Stimulated activated effector memory CD8-positive, alpha-beta T cell treated with anti-CD3 and anti-CD28 coated beads, Interleukin-12 subunit alpha, Interleukin-12 subunit beta, amount 100 ng/mL, for 72 hours (primary cell): ENCODE measurements at regions not wholly inside any gene's neighbourhood (a gene's known extent, or its start where the extent isn't known, plus 50 kb on each side); places are given as distances from the start of the nearest gene placed in this dataset.
"Not testable (repeated sequence)": the region's sequence is repeated elsewhere in the genome, so short reads cannot be mapped to it uniquely, and the experiment has no call there.

Experiments
- ATAC-seq: fragments of 150-1000 bp; cut with Tn5 transposase; 2 replicates; pipeline ENCODE4 v1.10.0; 2021
- DNase-seq, 2 donors: peaks; one replicate each; pipeline ENCODE4 v3.0.0; 2021 to 2022; ENCODE audit warnings: low spot score in 2 of 2
- H3K27ac Mint-ChIP-seq: one replicate; pipeline ENCODE4 v1.8.0; 2022; ENCODE audit warnings: mild to moderate bottlenecking, mixed read lengths
- H3K36me3 Mint-ChIP-seq: one replicate; pipeline ENCODE4 v1.8.0; 2022; ENCODE audit warnings: mild to moderate bottlenecking, mixed read lengths
- H3K4me1 Mint-ChIP-seq: one replicate; pipeline ENCODE4 v1.8.0; 2022; ENCODE audit warnings: mixed read lengths
- H3K4me3 Mint-ChIP-seq: one replicate; pipeline ENCODE4 v1.8.0; 2022; ENCODE audit warnings: mild to moderate bottlenecking, mixed read lengths
- H3K9me3 Mint-ChIP-seq: one replicate; pipeline ENCODE4 v1.8.0; 2022; ENCODE audit warnings: mixed read lengths

DNA sequence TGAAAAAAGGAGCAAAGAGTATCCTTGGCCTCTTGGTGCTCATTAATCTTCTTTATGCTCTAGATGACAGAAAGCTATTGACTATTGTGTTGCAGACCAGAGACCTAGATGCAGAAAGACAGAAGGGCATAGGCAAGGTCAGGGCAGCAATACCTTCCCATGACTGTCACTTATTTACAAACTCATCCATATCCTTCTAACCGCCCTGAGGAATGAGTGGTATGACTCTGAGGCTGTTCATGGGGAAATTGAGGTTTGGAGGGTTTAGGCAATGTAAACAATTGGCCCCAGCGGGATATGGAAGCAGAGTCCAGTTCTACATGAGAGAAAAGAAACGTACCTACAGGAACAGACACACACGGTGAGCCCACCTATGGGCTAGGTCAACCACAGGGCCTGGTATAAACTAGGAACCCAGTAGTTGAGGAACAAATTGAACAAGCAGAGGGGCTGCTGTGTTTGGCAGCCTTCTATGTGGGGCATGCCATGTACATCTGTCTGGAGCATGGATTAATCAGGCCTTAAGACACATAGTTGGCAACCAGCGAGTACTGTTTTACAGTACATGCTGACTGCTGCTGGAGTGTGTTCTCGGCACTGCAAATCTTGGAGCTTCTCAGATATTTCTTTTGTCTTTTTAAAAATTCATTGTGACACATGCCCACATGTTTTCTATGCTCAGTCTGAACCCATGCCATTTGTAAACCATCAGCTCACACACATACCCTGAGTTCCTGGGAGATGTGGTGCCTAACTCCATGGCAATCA, 159.7 kb upstream of the NTF3 start:
- DNase-seq (no peak), ATAC-seq (no peak)
- Mint-ChIP-seq H3K4me1 (no peaks in the 10 kb centered on the region), H3K27ac (no peak overlapping the region), H3K9me3 (no peaks in the 10 kb centered on the region), H3K4me3 (no peak overlapping the region), H3K36me3 (no peaks in the 10 kb centered on the region)

DNA sequence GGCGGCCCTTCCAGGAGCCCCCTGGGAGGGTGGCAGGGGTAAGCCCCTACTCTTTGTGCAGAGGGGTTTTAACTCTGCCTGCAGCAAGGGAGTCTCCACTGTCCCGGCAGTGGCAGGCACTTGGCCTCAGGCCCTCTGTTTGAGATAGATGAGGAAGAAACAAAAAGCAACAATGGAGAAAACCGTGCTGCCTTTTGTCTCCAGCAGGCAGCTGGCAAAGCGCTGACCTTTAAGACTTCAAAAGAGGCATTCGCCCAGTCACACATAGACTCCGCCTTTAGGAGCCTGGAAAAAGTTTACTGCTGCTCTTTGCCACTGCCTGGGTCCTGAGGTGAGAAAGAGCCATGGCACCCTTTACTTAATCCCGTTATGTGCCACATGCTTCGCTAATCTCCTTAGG, 158.2 kb upstream of the NTF3 start:
- Mint-ChIP-seq H3K9me3 (no peaks in the 10 kb centered on the region), H3K27ac (no peak overlapping the region), H3K36me3 (no peaks in the 10 kb centered on the region), H3K4me3 (no peak overlapping the region), H3K4me1 (no peaks in the 10 kb centered on the region)
- DNase-seq, result no peak
- ATAC-seq, result no peak

DNA sequence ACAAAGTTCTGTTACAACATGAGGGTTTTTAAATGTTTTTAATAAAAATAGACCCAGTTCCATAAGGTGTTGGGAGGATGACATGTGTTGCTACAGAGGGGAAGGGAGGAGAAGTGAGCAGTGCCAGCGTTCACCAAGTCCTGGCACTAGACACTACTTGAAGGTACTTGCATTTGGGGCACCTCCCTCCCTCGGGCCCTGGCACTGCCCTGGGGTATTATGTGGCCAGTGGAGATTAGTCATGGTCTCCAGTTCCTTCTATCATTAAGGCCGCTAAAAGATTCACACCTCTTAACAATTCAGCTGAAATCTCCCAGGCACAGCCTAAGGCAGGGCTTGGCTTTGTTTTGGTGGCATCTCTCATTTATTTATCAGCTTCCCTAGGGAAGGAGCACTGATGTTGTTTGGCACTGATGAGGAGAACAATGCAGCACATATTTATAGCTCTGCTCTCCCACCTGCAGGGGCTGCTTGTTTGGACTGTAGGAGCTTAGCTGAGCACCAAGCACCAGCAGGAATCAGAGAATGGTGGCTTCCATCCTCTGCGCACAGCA, 155.5 kb upstream of the NTF3 start:
- no peaks in the 10 kb centered on the region for H3K36me3 Mint-ChIP-seq
- no peak overlapping the region for H3K27ac Mint-ChIP-seq
- no peak for ATAC-seq
- no peaks in the 10 kb centered on the region for H3K4me1 Mint-ChIP-seq
- H3K9me3 Mint-ChIP-seq, result no peaks in the 10 kb centered on the region
- no peak for DNase-seq
- no peak overlapping the region for H3K4me3 Mint-ChIP-seq

DNA sequence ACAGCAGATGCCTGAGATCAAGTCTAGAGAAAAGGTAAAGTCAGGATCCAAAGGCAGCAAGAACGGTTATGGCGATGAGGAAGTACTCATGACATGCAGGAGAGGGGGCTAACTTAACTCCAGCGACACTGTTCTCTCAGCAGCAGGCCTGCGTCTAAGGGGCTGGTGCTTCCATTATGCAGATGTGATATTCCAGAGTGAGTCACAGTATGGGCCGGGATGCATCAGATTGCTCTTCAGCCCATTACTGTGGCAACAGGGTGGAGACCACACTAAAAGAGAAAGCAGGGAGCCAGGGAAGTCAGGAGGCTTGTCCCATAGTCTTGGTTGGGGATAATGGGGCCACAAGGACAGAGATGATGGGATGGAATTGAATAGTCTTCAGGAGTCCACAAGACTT, 151.8 kb upstream of the NTF3 start:
- ATAC-seq, result no peak

DNA sequence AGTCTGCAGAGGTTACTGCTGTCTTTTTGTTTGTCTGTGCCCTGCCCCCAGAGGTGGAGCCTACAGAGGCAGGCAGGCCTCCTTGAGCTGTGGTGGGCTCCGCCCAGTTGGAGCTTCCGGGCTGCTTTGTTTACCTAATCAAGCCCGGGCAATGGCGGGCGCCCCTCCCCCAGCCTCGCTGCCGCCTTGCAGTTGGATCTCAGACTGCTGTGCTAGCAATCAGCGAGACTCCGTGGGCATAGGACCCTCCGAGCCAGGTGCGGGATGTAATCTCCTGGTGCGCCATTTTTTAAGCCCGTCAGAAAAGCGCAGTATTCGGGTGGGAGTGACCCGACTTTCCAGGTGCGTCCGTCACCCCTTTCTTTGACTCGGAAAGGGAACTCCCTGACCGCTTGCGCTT, 141.5 kb upstream of the NTF3 start:
- H3K27ac Mint-ChIP-seq, H3K4me1 Mint-ChIP-seq, DNase-seq, ATAC-seq, H3K36me3 Mint-ChIP-seq, H3K9me3 Mint-ChIP-seq, H3K4me3 Mint-ChIP-seq: not testable (repeated sequence)

More for the DNA sequence above, 151.8 kb upstream of the NTF3 start:
- Mint-ChIP-seq H3K36me3 (no peaks in the 10 kb centered on the region), H3K4me3 (no peak overlapping the region), H3K27ac (no peak overlapping the region), H3K4me1 (no peaks in the 10 kb centered on the region), H3K9me3 (peaks cover 3% of the 10 kb centered on the region)
- DNase-seq, result no peak

DNA sequence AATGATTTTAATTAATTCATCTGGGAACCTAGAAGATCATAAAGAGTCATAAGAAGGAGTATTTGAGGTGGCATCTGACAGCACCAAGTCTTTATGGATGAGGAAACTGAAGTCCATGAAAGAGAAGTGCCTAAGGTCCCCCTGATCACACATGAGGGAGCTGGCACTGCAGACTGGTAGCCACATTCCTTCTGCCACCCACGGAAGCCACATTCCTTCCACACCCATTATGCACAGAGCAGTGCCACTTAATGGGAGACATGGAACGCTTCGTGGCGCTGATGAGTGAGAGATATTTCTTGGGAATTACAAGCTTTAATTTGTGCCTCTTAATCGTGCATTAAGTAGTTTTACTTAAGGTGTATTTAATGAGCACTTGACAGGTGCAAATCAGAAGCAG, 139.3 kb upstream of the NTF3 start:
- Mint-ChIP-seq H3K4me3 (no peak overlapping the region), H3K27ac (no peak overlapping the region), H3K36me3 (no peaks in the 10 kb centered on the region), H3K4me1 (no peaks in the 10 kb centered on the region), H3K9me3 (peaks cover 3% of the 10 kb centered on the region)
- DNase-seq, result no peak
- ATAC-seq, result no peak

DNA sequence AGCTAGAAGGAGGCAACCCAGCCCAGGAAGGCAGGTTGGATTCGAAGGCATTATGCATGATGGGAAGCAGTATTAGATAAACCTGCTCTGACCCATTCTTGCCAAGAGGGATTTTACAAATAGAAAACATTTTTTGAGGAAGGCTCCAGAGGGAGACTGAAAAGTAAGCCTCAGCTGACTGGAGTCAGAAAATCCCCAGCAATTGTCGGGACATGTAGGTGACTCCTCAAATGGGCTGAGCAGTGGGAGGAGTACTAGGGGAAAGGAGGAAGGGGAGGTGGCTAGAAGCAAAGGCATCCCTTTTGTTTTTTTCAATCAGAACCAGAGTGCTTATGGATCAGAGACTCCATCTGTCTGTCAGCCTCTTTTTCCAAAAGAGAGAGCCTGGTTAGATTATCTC, 138.1 kb upstream of the NTF3 start:
- ATAC-seq, result no peak
- DNase-seq, result no peak
- Mint-ChIP-seq H3K4me3 (no peak overlapping the region), H3K9me3 (peaks cover 3% of the 10 kb centered on the region), H3K27ac (no peak overlapping the region), H3K4me1 (no peaks in the 10 kb centered on the region), H3K36me3 (no peaks in the 10 kb centered on the region)

DNA sequence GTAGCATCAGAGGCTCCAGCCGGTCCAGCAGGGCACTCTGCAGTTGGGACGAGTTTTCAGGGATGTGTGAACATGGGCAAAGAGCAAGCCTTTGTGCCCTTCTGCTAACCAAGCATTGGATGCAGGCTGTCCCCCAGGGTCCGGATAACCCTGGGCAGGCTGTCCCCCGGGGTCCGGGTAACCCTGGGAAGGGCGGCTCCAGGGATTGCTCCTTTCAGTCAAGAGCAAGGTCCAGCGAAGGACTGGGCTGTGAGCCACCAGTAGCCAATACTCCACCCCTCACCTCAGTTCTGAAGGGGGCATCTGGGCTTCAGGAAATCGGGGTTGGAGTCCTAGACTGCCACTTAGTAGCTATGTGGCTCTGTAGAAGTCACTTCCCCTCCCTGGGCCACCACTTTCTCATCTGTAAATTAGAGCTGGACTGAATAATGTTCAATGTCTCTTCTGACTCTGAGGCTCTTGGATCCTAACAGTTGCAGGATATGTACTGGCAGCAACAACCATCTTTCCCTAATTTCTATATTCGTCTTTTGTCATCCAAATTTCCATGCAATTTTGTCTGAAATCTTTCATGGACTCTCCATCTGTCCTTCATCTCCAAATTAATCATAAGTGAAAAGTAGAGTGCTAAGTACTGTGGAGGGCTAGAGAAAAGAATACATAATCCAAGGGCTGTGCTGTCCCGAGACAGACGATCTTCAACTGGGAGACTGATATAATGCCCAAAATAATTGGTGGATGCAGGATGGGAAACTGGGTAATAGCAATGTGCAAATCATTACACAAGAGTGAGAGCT, 137.4 kb upstream of the NTF3 start:
- Mint-ChIP-seq H3K36me3 (no peaks in the 10 kb centered on the region), H3K27ac (no peak overlapping the region), H3K4me1 (no peaks in the 10 kb centered on the region), H3K4me3 (no peak overlapping the region), H3K9me3 (peaks cover 3% of the 10 kb centered on the region)
- ATAC-seq (no peak), DNase-seq (no peak)

DNA sequence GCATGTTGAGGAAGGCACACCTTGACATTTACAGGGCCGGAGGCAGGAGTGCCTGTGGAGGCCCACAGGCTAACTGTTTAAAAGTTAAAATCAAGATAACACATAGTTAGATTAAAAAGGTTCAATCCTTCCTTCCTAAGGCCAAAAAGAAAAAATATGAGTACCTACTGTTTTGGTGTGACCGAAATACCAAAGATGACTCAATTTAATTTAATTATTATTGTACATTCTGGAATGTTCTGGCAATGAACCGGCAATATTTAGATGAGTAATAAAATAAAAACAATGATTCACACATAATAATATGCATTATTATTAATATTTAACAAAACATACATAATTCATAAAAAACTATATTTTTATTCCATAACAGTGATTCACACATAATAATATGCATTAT, 136.8 kb upstream of the NTF3 start:
- no peaks in the 10 kb centered on the region for H3K36me3 Mint-ChIP-seq
- no peak for ATAC-seq
- H3K9me3 Mint-ChIP-seq, result peaks cover 3% of the 10 kb centered on the region
- H3K4me1 Mint-ChIP-seq, result no peaks in the 10 kb centered on the region
- DNase-seq, result no peak
- no peak overlapping the region for H3K27ac Mint-ChIP-seq
- H3K4me3 Mint-ChIP-seq, result no peak overlapping the region

DNA sequence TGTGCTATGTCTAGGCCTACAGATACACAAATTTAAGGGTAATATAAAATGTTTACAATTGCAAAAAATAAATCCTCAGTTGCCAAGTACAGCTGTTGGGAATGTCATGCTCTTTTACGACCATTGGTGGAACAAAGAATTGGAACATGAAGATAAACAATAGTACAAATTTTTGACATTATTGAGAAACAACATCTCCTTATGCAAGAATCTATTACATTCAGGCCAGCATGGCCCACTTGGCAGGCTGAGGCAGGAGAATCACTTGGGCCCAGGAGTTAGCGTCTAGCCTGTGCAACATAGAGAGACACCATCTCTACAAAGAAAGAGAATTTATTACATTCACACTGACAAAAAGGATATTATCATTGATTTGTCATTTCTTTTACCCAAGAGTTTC, 135.9 kb upstream of the NTF3 start:
- no peak overlapping the region for H3K27ac Mint-ChIP-seq
- DNase-seq, result no peak
- no peak overlapping the region for H3K4me3 Mint-ChIP-seq
- no peaks in the 10 kb centered on the region for H3K4me1 Mint-ChIP-seq
- no peaks in the 10 kb centered on the region for H3K36me3 Mint-ChIP-seq
- ATAC-seq, result no peak
- peaks cover 3% of the 10 kb centered on the region for H3K9me3 Mint-ChIP-seq

DNA sequence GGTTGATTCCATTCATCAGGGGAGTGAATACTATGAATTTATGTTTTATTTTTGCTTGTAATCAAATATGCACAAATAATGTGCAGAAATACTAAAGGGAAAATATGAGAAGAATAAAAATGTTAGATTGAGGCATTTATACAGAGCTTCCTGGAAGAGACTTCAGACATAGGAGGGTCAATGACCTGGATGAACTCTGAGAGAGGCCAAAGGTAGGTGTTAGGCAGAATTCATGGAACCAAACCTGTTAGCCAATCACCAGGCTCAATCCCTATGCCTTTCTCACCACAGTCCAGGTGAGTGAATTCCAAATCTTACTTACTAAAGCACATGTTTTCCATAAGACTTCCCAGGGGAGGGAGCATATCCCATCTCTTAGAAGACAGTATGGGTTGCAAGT, 130.4 kb upstream of the NTF3 start:
- ATAC-seq (no peak), DNase-seq (no peak)
- no peak overlapping the region for H3K27ac Mint-ChIP-seq
- H3K9me3 Mint-ChIP-seq, result no peaks in the 10 kb centered on the region
- no peaks in the 10 kb centered on the region for H3K4me1 Mint-ChIP-seq
- H3K4me3 Mint-ChIP-seq, result no peak overlapping the region
- no peaks in the 10 kb centered on the region for H3K36me3 Mint-ChIP-seq

DNA sequence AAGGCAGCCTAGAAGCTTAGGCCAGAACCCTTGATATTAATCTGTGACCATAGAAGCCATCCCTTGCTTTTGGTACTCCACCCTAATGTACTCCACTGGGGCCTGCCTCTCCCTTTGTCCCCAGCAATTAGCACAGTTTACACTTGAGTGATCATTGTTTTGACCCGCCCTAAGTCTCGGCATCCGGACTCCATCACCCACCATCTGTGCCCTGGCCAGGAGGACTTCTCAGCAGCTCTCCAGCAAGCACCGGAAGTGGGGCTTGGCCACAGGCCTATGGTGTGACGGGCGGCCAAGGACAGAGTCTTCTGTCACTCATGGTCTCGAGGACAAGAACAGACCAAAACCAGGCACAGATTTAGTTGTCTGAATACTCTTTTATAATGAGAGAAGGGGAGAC, 126.5 kb upstream of the NTF3 start:
- no peak overlapping the region for H3K27ac Mint-ChIP-seq
- DNase-seq, result no peak
- no peaks in the 10 kb centered on the region for H3K36me3 Mint-ChIP-seq
- H3K4me1 Mint-ChIP-seq, result no peaks in the 10 kb centered on the region
- H3K9me3 Mint-ChIP-seq, result no peaks in the 10 kb centered on the region
- H3K4me3 Mint-ChIP-seq, result no peak overlapping the region
- no peak for ATAC-seq

DNA sequence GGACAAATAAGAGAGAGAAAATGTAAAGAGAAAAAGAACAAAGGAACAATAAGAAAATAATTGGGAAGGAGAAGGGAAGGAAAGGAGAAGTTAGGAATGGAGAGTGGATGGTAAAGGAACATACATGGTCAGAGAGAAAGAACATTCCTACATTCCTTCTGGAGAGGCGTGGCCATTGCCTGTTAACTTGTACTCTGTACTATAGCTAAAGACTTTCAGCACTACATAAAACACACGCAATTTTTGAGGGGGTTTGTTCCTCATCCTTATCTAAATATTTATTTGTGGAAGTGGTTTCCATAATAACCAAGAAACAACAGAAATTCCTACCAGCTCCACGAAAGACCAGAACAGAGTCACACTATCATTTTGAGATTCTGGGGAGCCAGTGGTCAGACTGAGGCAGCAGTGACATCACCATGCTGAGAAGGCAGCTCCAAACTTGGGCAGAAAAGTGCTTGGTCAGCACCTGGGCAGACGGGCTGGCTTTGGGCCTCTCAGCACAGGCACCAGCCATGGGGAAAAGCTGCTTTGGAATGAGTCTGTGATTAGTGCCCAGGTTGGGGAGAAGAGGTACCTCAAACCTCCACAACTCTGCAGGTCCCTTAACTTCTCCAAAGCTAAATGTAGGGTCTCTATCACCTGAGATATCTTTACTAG, 125.9 kb upstream of the NTF3 start:
- Mint-ChIP-seq H3K9me3 (no peaks in the 10 kb centered on the region), H3K4me1 (no peaks in the 10 kb centered on the region), H3K4me3 (no peak overlapping the region), H3K27ac (no peak overlapping the region), H3K36me3 (no peaks in the 10 kb centered on the region)
- ATAC-seq (no peak), DNase-seq (no peak)

DNA sequence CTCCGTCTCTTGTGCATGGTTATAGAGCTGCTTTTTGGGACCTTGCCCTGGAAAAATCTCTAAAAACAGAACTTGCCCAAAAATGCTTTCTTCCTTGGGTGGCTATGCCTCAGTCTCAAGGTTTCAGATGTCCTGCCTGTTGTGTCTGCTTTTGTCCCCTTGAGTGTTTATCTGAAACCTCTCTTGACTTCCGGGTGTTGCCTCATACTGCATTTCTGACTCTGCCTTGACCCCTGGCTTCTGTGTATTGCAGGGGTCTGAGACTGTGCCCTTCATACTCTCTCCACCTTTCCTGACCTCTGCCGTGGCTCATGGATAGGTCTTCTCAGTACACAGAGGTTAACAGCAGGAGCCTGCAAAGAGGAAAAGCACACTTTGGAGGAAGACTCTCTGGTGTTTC, 124.8 kb upstream of the NTF3 start:
- H3K36me3 Mint-ChIP-seq, result no peaks in the 10 kb centered on the region
- no peaks in the 10 kb centered on the region for H3K4me1 Mint-ChIP-seq
- no peak overlapping the region for H3K27ac Mint-ChIP-seq
- no peak for DNase-seq
- H3K4me3 Mint-ChIP-seq, result no peak overlapping the region
- no peaks in the 10 kb centered on the region for H3K9me3 Mint-ChIP-seq
- no peak for ATAC-seq

DNA sequence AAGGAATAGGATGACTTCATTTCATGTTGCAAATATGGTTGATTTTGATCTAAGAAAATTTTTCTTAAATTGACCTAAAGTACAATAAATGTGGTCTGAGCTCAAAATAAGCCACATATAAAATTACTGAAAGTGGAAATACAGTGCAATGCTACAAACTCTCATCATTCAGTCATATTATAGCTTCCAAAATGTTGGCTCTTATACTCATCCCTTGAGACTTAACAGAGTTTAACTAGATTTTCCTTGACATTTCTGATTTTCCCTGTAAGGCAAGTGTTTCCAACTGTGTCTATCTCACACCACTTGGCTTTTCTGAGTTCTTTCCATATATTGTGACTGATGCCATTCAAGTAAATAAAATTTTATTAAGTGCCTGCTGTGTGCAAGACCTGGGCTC, 123.7 kb upstream of the NTF3 start:
- H3K4me3 Mint-ChIP-seq, result no peak overlapping the region
- H3K27ac Mint-ChIP-seq, result no peak overlapping the region
- ATAC-seq, result no peak
- no peaks in the 10 kb centered on the region for H3K36me3 Mint-ChIP-seq
- no peak for DNase-seq
- H3K9me3 Mint-ChIP-seq, result no peaks in the 10 kb centered on the region
- H3K4me1 Mint-ChIP-seq, result no peaks in the 10 kb centered on the region

DNA sequence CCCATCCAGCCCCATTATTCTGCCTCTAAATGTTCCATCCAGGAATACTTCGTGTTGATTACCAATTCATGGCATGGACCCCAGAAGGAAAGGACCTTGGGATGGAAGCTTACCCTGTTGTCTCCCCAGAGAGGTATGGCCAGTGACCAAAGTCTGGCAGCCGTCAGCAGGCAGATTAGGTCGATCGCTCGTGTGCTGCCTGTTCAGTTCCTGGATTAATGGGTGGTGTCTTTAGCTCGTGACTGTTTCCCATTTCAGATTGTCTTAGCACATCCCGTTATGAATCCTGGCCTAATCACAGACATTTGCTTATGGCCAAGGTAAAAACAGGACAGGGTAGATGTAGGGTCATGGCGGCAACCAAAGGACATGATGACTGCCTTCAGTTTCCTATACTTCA, 122.9 kb upstream of the NTF3 start:
- ATAC-seq, result no peak
- no peak for DNase-seq
- no peaks in the 10 kb centered on the region for H3K36me3 Mint-ChIP-seq
- no peak overlapping the region for H3K4me3 Mint-ChIP-seq
- H3K9me3 Mint-ChIP-seq, result no peaks in the 10 kb centered on the region
- H3K4me1 Mint-ChIP-seq, result no peaks in the 10 kb centered on the region
- no peak overlapping the region for H3K27ac Mint-ChIP-seq
